LoVo (cell line): ENCODE measurements at regions not wholly inside any gene's neighbourhood (a gene's known extent, or its start where the extent isn't known, plus 50 kb on each side); places are given as distances from the start of the nearest gene placed in this dataset.
A peak's percentile ranks its signal among the peaks of the same experiment; 100 is the strongest.

Source experiments
- DNase-seq: peaks from one replicate; pipeline ENCODE4 v3.0.0-alpha.2; 2016; ENCODE audit warnings: low spot score

DNA sequence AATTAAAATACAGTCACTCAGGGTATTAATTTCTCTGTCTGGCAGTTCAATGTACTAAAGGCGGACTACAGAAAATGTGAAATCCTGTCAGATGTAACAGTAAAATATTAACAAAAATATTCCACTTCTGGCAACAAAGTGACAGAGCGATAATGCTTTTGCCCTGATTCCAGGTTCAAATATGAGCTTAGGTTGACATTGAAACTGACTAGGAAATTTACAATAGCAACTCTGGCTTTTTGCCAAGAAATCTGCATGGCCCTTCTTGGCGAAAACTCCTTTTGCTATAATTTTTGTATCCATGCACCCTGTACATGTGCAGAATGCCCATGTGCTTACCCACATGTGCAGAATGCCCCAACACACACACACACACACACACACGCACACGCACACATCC lies 552.2 kb downstream of the MDFIC start:
- DNase-seq, result no peak

DNA sequence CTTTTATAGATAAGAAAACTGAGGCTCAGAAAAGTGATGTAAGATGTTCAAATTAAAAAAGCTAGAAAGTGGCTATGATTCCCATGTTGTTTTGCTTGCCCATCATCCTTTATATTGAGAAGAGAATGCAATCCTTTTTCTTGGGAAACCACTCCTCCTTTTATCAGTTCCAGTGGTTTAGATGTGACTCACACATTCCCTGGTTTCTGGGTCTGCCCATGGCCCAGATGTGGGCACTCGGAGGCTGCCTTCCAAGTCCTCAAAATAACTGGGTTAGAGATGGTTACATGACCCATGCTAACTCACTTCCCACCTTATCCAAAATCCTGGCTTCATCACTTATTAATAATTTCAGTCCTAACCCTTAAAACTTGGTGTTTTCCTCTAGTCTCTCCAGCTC lies 550.0 kb downstream of the MDFIC start:
- DNase-seq, result no peak

DNA sequence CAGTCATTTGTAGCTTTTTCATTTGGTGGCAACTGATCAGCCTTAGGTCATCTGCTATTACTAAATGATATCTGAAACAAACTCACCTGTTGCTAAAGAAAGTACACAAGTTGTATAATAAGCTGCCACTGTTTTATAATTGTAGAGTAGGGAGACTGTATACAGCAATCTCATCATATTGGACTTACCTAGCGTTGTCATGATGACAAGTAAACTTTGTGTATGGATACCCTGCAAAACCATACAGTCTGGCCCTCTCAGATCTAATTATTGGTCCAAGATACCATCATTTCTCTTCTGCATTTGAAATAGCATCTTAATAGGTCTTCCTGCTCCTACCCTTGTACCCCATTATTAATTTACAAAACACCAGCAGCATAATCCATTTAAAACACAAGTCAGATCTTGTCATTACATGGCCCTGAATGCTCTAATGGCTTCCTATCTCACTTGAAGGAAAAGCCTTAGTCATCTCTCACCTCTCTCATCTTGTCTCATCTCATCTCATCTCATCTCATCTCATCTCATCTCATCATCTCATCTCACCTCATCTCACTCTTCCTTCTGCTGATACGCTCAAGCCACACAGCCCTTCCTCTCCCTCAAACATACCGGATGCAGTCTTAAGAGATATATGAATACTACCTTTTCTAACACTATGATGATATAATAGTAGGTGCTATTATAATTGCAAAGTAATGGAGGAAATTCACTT lies 540.6 kb downstream of the MDFIC start:
- DNase-seq, result no peak

DNA sequence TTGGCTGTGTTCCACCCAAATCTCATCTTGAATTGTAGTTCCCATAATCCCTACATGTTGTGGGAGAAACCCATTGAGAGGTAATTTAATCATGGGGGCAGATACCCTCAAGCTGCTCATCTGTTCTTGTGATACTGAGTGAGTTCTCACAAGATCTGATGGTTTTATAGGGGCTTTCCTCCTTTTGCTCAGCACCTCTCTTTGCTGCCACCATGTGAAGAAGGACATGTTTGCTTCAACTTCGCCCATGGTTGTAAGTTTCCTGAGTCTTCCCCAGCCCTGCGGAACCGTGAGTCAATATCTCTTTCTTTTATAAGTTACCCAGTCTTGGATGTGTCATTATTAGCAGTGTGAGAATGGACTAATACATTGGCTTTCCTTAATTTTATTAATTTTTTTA lies 527.8 kb downstream of the MDFIC start:
- DNase-seq, result no peak

DNA sequence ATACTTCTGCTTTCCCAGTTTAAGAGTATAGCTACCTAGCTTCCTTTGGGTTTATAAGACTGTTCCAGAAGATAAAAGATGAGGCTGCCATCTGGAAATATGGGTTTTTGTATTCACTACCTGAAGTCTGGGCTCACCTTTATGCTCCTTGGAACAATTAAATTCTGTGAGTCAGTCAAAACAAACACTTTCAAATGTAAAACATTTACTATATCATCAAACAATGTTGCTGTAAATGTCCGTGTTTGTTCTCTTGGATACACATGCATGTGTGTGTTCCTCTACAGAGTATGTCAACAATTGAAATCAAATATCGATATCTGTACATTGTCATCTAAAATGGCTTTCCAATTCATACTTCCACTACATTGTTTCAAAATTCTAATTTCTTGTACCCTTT lies 525.6 kb downstream of the MDFIC start:
- DNase-seq, result no peak

DNA sequence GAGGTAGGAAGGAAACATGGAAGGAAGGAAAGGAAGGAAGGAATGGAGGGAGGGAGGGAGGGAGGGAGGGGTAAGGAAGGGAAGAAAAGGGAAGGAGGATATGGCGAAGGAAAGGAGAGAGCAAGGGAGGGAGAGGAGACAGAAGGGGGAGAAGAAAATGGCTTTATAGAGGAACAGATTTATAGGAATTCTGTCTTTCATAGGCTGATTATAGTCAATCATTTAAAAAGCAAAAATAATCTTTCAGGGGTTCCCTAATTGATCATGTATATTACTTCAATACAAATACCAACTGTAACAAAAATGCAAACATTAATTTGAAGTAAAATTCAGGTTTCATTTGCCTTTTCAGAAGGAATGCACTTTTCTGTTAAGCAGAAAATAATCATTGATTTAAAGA lies 519.1 kb downstream of the MDFIC start:
- DNase-seq, result no peak

DNA sequence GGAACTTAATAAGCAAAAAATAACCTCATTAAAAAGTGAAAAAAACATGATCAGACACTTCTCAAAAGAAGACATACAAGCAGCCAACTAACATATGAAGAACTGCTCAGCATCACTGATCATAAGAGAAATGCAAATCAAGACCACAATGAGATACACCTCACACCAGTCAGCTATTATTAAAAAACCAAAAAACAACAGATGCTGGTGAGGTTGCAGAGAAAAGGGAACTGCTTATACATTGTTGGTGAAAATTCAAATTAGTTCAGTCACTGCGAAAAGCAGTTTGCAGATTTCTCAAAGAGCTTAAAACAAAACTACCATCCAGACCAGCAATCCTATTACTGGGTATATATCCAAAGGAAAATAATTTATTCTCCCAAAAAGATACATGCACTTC lies 513.3 kb downstream of the MDFIC start:
- DNase-seq, result no peak

DNA sequence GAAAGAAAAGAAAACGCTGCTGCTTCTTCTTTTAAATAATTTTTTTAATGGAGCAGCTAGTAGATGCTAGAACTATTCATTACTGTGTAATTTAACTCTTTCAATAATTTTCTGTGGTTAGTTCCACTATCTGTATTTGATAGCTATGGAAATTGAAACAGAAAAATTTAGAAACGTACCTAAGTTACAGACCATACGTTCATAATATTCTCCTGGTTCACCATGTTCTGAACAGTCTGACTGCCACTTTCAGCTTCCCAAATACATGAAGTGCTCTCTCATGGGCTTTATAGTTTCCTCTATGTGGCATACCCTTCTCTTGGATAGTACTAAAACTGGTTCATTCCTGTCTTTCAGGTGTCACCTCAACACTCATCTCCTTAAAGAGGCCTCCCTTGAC lies 508.0 kb downstream of the MDFIC start:
- DNase-seq, result no peak

DNA sequence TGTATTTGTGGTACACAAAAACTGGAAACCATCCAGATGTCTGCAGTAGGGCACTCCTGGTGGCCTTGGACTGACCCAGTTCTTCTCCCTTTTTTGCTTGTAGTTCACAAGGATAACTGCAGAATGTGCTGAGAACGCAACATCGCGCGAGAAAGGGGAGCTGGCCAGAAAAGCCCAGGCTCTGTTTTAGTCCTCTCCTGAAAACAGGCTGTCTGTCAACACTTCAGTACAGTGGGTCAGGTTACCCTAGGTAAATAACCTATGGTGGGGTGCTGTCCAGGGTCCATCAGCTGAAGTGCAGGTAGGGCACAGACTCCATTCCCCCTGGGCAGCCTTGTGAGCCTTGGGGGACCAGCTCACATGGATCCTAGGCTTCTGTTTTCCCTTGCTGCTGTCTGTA lies 495.8 kb downstream of the MDFIC start:
- no peak for DNase-seq

DNA sequence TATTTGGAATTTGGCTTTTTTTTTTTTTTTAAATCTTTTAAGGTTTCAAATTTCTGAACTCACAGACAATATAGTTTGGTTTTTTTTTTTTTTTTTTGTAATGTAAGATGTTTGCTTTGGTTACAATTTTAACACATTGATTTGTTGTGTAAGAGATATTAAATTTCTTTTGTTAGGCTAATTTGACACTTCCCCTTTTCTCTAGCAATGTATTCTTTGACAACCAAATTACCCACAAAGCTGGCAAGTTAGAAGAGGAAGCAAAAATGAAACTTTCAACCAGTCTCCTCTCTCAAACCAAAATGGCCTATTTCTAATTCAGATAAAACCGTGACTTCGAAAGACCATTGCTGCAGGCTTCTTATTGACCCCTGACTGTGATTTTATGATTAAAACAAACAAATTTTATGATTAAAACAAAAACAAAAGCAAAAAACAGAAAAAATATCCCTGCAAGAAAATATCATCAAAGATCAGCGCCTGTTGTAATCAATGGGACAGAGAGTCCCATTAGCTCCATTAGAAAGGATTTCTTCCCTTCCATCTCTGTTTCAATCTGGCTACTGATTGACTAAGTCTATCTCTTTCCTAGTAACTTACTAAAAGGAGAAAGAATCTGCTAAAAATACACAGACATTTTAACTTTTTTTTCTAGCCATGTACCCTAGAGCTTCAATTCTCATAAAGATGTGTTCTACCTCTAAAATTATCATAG lies 489.2 kb downstream of the MDFIC start:
- DNase-seq, result no peak

DNA sequence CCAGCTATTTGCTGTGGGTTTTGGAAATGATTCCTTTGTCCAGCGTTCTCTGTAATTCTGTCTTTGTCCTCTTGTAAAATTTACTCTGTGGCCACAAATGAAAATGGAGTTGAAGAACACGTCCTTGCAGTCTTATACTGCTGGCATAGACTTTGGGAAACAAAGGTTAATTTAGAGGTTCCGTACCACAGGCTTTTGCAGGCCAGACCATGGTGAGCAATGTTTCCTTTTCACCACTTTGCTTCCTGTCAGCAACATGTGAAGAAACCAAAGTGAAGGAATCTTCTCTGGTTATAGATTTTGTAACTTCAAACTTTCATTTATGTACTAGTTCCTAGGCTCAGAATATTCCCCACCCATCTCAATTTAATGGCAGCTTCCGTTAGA lies 488.5 kb downstream of the MDFIC start:
- DNase-seq, result no peak

DNA sequence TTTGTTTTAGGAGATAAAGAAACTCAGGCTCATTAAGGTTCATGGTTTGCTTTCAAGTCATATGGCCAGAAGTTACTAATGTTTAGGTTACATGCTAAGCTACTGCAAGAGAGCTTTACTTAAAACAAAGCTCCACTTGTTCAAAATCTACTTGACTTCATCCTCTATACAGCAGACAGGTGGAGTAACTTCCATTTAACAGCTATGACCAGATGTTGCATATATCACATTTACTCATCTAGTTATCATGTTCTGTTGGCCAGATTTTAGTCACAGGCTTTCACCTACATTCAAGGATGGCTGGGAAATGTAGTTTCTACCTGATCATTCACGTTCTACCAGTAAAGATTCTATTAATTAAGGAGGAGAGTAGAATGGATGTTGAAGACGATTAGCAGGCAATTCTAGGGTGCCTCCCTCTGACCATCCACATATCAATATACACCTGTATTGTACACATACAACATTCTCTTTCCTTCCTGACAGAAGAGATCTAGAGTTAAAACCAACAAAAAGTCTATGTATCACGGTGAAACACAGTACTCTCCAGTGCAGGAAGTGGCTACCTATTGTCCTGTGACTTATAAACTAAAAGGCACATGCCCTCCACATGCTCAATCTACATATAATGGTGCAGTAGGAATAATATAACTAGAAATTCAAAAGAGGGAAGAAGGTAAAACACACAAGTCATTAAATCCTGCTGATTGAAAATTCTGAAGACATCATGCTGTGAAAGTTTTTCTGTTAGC lies 488.0 kb downstream of the MDFIC start:
- DNase-seq, result no peak

DNA sequence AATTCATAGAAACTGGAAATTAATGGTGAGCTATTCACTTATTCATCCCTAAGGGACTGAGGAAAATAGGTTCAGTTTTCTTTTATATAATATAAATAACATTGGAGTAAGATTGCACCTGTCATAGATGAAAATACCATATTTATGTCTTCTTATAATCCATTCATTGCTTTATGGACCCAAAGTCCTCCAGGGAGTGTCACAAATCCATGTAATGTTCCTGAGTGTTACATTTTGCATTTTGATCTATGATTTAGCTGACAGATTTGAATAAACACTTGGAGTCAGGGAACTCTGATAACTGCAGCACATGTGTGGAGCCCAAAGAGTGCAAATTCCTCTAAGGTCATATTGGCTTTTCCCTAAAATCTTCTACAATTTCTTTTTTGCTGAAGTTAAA lies 484.3 kb downstream of the MDFIC start:
- DNase-seq, result no peak

DNA sequence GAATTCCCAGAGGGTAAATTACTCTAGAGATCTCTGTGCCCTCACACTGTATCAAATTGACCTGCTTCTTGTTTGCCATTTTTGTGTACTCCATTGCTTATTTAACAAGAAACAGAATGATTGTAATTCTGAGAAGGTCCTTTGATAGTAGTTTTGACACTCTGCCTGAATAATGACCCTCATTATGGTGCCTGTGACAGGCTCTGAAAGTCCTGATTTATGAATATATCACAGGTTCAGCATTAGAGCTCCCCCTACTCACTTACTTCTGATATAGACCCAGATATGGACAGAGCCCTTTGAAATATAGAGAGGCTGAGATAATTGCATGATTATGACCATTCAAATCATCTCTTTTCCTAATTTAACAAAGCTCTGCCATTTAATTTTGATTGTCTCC lies 465.2 kb downstream of the MDFIC start:
- DNase-seq, result no peak

DNA sequence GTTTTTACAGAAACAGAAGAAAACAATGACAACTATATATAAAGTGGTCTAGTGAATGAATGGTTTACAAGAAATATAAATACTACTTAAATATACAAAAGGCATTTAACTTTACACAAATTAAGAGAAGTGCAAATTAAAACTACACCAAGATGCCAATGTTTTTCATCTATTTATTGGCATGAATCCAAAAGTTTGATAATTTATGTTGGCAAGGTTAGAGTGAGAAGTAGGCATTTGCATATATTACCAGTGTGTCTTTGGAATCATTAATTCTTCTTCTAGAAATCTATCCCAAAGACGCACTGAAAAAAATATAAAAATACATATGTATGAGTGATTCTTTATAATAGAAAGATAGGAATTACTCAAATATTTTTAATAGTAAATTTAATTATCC lies 457.4 kb downstream of the MDFIC start:
- DNase-seq, result no peak

DNA sequence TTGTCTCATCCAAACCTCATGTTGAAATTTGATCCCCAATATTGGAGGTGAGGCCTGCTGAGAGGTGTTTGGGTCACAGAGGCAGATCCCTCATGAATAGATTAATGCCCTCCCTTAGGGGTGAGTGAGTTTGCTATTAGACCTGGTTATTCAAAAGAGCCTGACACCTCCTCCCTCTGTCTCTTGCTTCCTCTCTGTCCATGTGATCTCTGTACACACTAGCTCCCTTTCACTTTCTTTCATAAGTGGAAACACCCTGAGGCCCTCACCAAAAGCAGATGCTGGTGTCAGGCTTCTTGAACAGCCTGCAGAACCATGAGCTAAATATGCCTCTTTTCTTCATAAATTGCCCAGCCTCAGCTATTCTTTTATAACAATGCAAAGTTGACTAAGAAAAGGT lies 447.1 kb downstream of the MDFIC start:
- DNase-seq, result no peak

DNA sequence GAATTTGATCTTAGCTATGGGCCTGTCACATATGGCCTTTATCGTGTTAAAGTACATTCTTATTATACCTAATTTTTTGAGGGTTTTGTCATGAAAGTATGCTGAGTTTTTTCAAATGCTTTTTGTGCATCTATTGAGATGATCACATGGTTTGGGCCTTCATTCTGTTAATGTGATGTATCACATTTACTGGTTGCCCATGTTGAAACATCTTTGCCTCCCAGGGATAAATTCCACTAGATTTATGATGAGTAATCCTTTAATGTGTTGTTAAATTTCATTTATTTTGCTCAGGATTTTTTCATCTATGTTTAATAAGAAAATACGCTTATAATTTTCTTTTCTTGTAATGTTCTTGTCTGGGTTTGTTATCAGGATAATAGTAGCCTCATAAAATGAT lies 442.0 kb downstream of the MDFIC start:
- no peak for DNase-seq

DNA sequence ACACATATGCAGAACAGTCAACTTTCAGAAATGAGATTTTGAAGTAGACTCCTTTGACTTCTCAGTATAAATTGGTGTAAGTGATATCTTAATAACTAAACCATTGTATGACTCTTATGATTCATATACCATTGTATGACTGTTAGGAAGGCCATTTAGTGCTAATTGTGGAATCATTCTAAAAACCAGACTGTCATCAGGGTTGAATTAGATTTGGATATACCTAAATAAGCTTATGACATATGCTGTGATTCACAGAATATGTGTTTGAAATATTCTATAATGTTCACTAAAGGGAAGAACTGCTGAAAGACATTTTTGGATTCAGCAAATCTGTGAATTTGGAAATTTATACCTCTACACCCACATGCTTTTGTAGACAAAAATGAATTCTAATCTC lies 438.1 kb downstream of the MDFIC start:
- no peak for DNase-seq

DNA sequence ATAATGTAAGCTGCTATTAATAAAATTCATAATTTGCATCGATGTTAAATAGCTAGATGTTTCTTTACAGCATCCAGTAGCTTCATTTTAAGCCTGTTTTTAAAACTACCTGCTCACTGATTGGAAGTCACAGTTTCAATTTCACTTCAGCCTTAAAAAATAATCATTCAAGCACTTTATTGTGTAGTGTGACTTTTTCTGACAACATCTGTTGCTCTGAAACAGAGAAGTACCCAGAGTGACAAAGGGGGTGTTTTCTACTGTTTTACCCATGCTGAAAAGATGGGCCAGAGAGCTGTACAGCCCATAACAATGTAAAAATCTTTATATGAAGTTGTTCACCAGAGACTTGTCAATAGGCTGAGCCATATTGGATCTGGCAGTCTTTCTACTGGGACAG lies 437.2 kb downstream of the MDFIC start:
- DNase-seq, result no peak

DNA sequence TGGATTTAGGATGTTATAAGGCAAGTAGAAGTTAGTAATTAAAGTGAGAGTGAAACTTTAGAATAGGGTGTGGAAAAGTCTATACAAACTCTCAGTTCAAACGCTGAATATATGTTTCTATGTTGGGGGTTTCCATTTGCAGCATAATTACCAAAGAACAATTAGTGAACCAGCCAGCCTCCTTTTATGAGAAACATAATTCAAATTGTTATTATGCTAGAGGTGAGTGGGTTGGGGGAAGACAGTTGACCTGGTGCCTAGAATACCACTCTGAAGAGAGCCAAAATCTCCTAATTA lies 435.8 kb downstream of the MDFIC start:
- DNase-seq, result no peak

DNA sequence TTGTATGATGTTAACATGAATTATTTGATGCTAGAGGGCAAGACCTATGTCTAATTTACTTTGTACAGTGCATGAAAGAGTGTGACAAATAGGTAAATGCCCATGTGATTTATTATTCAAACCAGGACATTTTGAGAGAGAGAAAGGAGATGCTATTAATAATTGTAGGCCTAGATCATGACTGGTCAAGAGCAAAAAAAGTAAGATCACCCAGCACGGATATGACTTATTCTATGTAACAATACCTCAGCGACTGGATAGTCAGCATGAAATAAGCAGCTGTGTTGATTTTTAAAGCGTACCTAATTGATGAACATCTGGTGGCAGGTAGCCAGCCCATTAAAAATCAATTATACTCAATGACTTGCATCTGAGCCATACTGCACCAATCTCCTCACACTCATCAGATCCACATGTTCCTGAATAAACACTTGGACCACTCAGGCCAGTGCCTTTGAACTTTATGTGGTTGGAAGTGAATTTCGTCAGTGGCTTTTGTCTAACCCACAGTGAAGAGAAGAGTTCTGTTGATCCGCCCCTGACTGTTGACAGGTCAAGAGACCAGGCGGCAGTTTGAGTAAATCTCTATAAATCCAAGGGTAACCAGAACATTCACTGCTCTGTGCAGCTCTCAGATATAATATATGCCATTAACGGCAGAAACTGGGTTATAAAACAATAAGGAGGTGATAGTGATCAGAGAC lies 435.3 kb downstream of the MDFIC start:
- no peak for DNase-seq

DNA sequence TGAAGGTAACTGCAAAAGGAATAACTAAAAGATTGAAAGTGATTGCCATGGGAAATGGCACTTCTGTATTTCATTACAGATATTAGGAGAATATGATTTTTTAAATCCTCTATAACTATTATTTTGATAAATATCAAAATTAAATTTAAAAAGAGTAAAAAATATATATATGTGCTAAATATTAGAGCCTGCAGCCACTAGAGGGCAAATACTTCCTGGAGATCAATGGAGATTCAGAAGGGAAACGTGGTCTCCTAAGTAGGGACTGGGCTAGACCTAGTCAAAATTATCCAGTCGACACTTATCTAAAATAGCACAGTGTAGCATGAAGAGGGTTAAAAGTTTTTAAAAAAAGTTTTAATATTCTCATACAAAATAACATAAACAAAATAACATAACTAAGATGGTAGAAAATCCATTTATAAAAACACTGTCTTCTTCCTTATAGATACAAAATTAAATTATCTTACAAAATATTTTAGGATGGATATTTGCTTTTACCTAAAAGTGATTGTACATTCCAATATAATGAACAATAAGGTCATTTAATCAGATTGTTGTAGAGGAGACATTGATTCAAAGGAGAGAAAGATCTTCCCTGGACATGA lies 434.3 kb downstream of the MDFIC start:
- peak; percentile 43 for DNase-seq

DNA sequence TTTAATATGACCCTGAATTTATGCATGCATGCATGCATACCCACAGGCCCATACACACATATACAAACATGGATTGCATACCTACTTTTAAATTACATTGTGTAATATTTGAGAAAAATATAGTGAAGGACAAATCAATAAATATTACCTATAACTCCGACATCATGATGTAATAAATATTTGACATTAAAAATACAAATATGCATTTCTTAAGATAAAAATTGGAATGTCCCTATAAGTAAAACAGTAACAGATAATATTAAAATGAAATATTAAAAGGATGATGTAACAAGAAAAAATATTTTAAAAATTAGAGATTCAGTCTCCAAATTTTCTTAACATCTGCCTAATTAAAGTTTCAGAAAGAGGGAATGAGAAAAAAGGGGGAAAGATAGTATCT lies 433.0 kb downstream of the MDFIC start:
- no peak for DNase-seq
